Ascending aorta (tissue), 2 donors: ENCODE measurements at regions not wholly inside any gene's neighbourhood (a gene's known extent, or its start where the extent isn't known, plus 50 kb on each side); places are given as distances from the start of the nearest gene placed in this dataset.

Source experiments
- DNase-seq, 2 donors: peaks; one replicate each; pipeline ENCODE4 v3.0.0-alpha.2; 2019; ENCODE audit warnings: low spot score in 2 of 2
- H3K27ac ChIP-seq, 2 donors: fragments of 200-600 bp; sonication (generic); one replicate each; pipeline ENCODE4 v1.5.1; 2016 to 2017; ENCODE audit warnings: mild to moderate bottlenecking in 1 of 2
- H3K27me3 ChIP-seq: fragments of 200-600 bp; sonication (generic); one replicate; pipeline ENCODE4 v1.5.1; 2017
- H3K36me3 ChIP-seq, 2 donors: fragments of 200-600 bp; sonication (generic); one replicate each; pipeline ENCODE4 v1.5.1; 2016
- H3K4me1 ChIP-seq, 2 donors: fragments of 200-600 bp; sonication (generic); one replicate each; pipeline ENCODE4 v1.5.1; 2016 to 2017; ENCODE audit warnings: mild to moderate bottlenecking in 1 of 2
- H3K4me3 ChIP-seq, 2 donors: fragments of 200-600 bp; sonication (generic); one replicate each; pipeline ENCODE4 v1.5.1; 2016 to 2017; ENCODE audit warnings: mild to moderate bottlenecking in 1 of 2
- H3K9me3 ChIP-seq, 2 donors: fragments of 200-600 bp; sonication (generic); one replicate each; pipeline ENCODE4 v1.5.1; 2016
- CTCF ChIP-seq, 3 experiments: fragments of 200-600 bp in 2 of 3; fragments of 450-650 bp in 1 of 3; sonication (generic) in 2 of 3; IDR thresholded peaks; one replicate each; pipeline ENCODE4 v1.5.1; 2016 to 2019; ENCODE audit warnings: antibody characterized with exemption in 3 of 3, mild to moderate bottlenecking in 1 of 3, moderate library complexity in 1 of 3
- intact Hi-C: fragments of 100-400 bp; cut with DNase I; formaldehyde crosslinking; loops from one replicate; pipeline ENCODE4 v1.15.1; 2023

- H3K9me3 ChIP-seq: no peaks in the 10 kb centered on the region
- no peaks in the 10 kb centered on the region for H3K27me3 ChIP-seq
- no peak overlapping the region for H3K27ac ChIP-seq
- intact Hi-C loops: no loop called here
- TF ChIP-seq CTCF (IDR thresholded peaks at IDR 0.05): no peak
- H3K36me3 ChIP-seq: no peaks in the 10 kb centered on the region
- no peak for DNase-seq
- no peak overlapping the region for H3K4me3 ChIP-seq
- H3K4me1 ChIP-seq: no peaks in the 10 kb centered on the region
Observed at GRCh38 chr14:98808494-98809407, 463.2 kb downstream of the BCL11B start.

DNA sequence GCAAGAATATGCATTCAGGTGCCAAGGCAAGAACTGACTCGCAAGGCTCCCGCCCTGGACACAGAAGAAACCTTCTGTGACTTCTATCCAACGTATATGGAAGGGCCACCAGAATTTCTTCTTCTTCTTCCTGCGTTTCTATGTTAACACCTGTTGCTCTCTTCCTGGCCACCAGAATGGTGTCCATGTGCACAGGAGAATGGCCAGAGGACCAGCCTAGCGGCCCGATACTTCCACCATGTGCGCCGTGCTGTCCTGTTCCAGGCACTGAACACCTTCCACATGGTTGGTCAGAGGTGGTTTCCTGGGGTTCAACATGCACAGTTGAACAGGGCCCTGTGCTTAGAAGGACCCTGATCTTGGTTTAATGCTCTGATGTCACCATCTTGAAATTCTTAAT lies 455.8 kb downstream of the BCL11B start:
- Histone ChIP-seq H3K27ac (no peak overlapping the region), H3K4me3 (no peak overlapping the region), H3K27me3 (no peaks in the 10 kb centered on the region), H3K36me3 (no peaks in the 10 kb centered on the region), H3K4me1 (no peaks in the 10 kb centered on the region), H3K9me3 (no peaks in the 10 kb centered on the region)
- no peak for DNase-seq
- intact Hi-C loops: no loop called here
- no peak for TF ChIP-seq CTCF (IDR thresholded peaks at IDR 0.05)

DNA sequence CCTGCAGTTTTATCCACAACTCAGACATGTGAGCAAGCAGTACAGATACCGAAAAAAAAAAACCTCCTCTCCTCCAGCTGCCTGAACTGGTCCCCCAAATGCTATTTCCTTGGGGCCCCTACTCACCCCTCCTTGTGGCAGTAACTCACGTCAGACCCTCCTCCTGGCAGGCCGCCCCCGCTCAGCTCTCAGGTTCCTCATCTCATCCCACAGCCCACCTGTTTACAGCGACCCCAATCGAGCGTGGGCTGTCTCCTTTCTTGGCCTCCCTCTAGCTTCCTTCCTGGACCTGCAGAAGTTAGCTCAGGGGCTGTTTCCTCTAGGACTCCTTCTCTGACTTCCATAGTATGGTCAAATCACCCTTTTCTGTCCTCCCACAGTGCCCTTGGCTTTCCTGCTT lies 455.3 kb downstream of the BCL11B start:
- no peak for TF ChIP-seq CTCF (IDR thresholded peaks at IDR 0.05)
- DNase-seq: no peak
- intact Hi-C loops: no loop called here
- Histone ChIP-seq H3K36me3 (no peaks in the 10 kb centered on the region), H3K4me3 (no peak overlapping the region), H3K27ac (no peak overlapping the region), H3K27me3 (no peaks in the 10 kb centered on the region), H3K9me3 (no peaks in the 10 kb centered on the region), H3K4me1 (no peaks in the 10 kb centered on the region)

DNA sequence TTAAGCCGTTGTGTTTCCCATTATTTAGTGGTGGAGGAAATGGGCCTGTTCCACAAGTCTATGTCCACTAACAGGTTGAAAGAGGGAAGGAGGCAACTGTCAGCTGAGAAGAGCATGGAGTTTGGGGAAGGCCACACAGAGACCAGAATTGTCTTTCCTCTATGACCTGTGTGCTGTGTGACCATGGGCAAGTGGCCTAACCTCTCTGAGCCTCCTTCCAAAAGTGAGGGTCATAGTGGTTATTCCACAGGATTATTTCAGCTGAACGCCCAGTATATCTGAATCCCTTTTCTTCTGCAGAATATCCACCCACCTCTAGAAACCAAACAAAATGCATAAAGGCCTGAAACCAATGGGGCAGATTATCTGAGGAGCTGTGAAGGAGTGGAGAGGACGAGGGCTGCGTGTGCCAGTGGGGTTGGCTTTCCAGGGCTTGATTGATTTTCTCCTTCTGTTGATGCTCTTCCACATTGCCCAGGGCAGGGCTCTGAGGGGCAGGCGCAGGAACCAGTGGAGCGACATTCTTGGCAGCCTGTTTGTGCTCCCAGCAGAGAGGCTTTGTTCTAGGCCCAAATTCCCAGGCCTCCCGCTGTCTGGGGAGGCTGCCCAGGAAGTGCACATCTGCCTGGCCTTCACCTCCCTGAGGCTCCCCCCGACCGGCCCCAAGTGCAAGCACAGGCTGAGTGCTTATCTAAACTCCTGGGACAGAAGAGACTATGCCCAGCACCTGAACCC lies 452.7 kb downstream of the BCL11B start:
- DNase-seq: no peak
- H3K27me3 ChIP-seq: no peaks in the 10 kb centered on the region
- H3K36me3 ChIP-seq: no peaks in the 10 kb centered on the region
- no peak overlapping the region for H3K27ac ChIP-seq
- TF ChIP-seq CTCF (IDR thresholded peaks at IDR 0.05): no peak
- intact Hi-C loops: no loop called here
- no peak overlapping the region for H3K4me3 ChIP-seq
- H3K9me3 ChIP-seq: no peaks in the 10 kb centered on the region
- H3K4me1 ChIP-seq: no peaks in the 10 kb centered on the region

DNA sequence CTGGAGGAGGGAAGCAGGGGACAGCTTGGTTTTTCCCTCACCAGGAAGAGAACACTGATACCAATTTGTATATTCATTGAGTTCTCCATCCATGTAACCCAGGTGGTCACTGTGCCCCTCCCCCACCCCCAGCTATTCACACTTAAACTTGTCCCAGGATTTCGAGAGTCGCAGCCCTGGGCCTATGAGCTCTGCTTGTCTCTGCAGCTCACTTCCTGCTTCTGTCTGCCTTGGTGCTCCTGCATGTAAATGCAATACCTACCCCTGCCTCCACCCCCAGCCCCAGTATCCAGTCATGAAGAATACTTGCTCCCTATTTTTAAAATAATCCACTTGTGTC lies 452.2 kb downstream of the BCL11B start:
- Histone ChIP-seq H3K27me3 (no peaks in the 10 kb centered on the region), H3K4me1 (no peaks in the 10 kb centered on the region), H3K36me3 (no peaks in the 10 kb centered on the region), H3K27ac (no peak overlapping the region), H3K9me3 (no peaks in the 10 kb centered on the region), H3K4me3 (no peak overlapping the region)
- intact Hi-C loops: no loop called here
- no peak for DNase-seq
- TF ChIP-seq CTCF (IDR thresholded peaks at IDR 0.05): no peak
